ENCODE measurements at regions not wholly inside any gene's neighbourhood (a gene's known extent, or its start where the extent isn't known, plus 50 kb on each side); places are given as distances from the start of the nearest gene placed in this dataset.

DNA sequence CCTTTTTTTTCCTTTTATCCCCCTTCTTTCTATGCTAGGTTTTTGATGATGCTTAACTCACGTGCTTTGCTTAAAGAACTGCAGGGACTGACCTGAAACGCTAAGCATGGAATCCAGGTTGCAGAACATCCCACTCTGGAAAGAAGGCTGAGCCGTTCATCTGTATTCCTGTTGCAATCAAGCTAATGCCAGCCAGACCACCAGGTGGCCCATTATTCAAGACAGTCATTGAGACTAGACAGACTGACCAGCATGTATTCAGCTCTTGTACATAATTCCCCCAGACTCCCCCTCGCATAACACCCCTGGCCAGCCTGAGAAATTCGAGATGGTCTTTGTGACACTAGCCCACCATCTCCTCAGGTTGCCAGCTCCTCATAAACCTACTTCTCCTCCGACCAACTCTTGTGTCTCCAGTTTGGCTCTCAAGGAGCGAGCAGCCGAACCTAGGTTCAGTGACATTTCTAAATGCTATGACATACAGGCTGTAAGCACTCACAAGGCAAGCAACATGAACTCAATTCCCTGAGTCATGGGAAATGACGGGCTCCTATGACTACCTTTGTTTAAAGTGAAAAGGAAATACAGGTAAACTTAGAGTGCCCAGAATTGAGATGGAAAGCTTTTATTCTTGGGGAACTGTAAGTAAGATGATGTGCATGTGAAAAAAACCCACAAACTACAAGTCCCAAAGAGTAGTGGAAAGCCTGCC is 309.3 kb upstream of the CDYL start:
- TF ChIP-seq POLR2AphosphoS5 (IDR thresholded peaks at IDR 0.05; ENCODE audit: low read depth, low read length) = no peak
- TF ChIP-seq FOXP2 (optimal IDR thresholded peaks at IDR 0.05; ENCODE audit: borderline replicate concordance, extremely low read depth, extremely low read length, insufficient read depth) = no peak
- TF ChIP-seq, protein P1, sequence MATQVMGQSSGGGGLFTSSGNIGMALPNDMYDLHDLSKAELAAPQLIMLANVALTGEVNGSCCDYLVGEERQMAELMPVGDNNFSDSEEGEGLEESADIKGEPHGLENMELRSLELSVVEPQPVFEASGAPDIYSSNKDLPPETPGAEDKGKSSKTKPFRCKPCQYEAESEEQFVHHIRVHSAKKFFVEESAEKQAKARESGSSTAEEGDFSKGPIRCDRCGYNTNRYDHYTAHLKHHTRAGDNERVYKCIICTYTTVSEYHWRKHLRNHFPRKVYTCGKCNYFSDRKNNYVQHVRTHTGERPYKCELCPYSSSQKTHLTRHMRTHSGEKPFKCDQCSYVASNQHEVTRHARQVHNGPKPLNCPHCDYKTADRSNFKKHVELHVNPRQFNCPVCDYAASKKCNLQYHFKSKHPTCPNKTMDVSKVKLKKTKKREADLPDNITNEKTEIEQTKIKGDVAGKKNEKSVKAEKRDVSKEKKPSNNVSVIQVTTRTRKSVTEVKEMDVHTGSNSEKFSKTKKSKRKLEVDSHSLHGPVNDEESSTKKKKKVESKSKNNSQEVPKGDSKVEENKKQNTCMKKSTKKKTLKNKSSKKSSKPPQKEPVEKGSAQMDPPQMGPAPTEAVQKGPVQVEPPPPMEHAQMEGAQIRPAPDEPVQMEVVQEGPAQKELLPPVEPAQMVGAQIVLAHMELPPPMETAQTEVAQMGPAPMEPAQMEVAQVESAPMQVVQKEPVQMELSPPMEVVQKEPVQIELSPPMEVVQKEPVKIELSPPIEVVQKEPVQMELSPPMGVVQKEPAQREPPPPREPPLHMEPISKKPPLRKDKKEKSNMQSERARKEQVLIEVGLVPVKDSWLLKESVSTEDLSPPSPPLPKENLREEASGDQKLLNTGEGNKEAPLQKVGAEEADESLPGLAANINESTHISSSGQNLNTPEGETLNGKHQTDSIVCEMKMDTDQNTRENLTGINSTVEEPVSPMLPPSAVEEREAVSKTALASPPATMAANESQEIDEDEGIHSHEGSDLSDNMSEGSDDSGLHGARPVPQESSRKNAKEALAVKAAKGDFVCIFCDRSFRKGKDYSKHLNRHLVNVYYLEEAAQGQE (IDR thresholded peaks at IDR 0.05; ENCODE audit: insufficient read depth in 1 of 2, low read depth in 2 of 2, low read length in 2 of 2) = no peak
- TF ChIP-seq SIN3A (IDR thresholded peaks at IDR 0.05; ENCODE audit: borderline replicate concordance, insufficient read depth, low read length) = no peak
- TF ChIP-seq TAF1 (IDR thresholded peaks at IDR 0.05; ENCODE audit: borderline replicate concordance, insufficient read depth, low read length) = no peak

DNA sequence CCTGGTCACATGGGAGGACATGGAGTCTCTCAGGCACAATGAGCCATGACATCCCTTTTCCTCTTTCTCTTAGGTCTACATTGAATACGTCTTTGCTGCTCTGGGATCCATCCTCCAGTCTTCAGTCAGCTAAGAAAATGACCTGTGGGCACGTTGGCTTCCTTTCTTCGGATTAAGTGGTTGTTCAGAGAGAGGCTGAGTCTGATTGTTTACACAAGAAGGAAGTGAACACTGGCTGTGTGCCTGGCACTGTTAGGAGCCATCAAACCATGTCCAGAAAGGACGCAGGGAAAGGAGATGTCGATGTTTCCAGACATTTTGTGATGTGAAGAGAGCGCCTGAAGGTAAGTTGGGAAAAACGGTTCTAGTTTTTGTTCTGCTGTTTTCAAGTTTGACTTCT is 309.9 kb upstream of the CDYL start:
- TF ChIP-seq, protein P1 (IDR thresholded peaks at IDR 0.05; ENCODE audit: insufficient read depth in 1 of 2, low read depth in 2 of 2, low read length in 2 of 2) = no peak
- TF ChIP-seq SIN3A (IDR thresholded peaks at IDR 0.05; ENCODE audit: borderline replicate concordance, insufficient read depth, low read length) = no peak
- no peak for TF ChIP-seq POLR2AphosphoS5 (IDR thresholded peaks at IDR 0.05; ENCODE audit: low read depth, low read length)
- no peak for TF ChIP-seq FOXP2 (optimal IDR thresholded peaks at IDR 0.05; ENCODE audit: borderline replicate concordance, extremely low read depth, extremely low read length, insufficient read depth)
- no peak for TF ChIP-seq TAF1 (IDR thresholded peaks at IDR 0.05; ENCODE audit: borderline replicate concordance, insufficient read depth, low read length)

DNA sequence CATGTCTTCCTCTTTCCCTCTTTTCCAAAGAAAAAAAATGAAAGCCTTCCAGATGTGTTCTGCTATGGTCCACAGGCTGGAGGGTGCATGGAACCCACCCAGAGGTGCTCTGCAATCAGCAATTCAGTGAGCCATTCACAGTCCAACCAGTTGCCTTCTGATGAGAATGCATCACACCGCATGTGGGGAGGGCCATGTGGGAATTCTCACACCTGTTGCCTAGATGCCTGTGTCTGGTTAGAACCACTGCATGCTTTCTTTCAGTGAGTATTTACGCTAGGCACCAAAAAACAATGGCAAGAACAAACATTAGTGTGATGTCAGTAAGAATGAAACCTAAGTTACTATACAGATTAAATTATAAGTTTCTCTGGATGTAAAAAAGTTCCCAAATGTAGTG is 311.6 kb upstream of the CDYL start:
- no peak for TF ChIP-seq SIN3A (IDR thresholded peaks at IDR 0.05; ENCODE audit: borderline replicate concordance, insufficient read depth, low read length)
- TF ChIP-seq POLR2AphosphoS5 (IDR thresholded peaks at IDR 0.05; ENCODE audit: low read depth, low read length) = no peak
- no peak for TF ChIP-seq TAF1 (IDR thresholded peaks at IDR 0.05; ENCODE audit: borderline replicate concordance, insufficient read depth, low read length)
- TF ChIP-seq, protein P1 (IDR thresholded peaks at IDR 0.05; ENCODE audit: insufficient read depth in 1 of 2, low read depth in 2 of 2, low read length in 2 of 2) = no peak
- no peak for TF ChIP-seq FOXP2 (optimal IDR thresholded peaks at IDR 0.05; ENCODE audit: borderline replicate concordance, extremely low read depth, extremely low read length, insufficient read depth)

DNA sequence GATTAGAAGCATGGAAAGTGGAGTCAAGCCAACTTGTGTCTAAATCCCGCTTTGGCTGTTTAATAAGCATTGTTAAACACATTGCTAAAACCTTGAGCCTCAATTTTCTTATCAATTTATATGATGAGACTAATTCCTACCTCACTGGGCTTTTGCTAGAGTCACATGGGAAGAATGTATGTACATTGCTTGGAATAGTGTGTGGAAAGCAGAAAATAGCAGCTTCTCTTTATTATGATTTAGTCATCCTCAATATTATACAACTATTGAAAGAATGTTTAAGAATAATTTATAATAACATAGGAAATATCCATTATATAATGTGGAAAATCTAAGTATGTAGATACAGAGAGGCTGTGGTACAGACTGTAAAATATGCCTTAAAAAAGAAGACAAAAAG is 313.0 kb upstream of the CDYL start:
- TF ChIP-seq, protein P1 (IDR thresholded peaks at IDR 0.05; ENCODE audit: insufficient read depth in 1 of 2, low read depth in 2 of 2, low read length in 2 of 2) = no peak
- TF ChIP-seq FOXP2 (optimal IDR thresholded peaks at IDR 0.05; ENCODE audit: borderline replicate concordance, extremely low read depth, extremely low read length, insufficient read depth) (no peak), POLR2AphosphoS5 (IDR thresholded peaks at IDR 0.05; ENCODE audit: low read depth, low read length) (no peak), TAF1 (IDR thresholded peaks at IDR 0.05; ENCODE audit: borderline replicate concordance, insufficient read depth, low read length) (no peak), SIN3A (IDR thresholded peaks at IDR 0.05; ENCODE audit: borderline replicate concordance, insufficient read depth, low read length) (no peak)

Measured in PFSK-1 (cell line).